Natural killer cell treated with Interleukin-12 subunit alpha and Interleukin-12 subunit beta and Interleukin-15 and Interleukin-18, amount 100 ng/mL, for 72 hours (primary cell): ENCODE measurements at regions not wholly inside any gene's neighbourhood (a gene's known extent, or its start where the extent isn't known, plus 50 kb on each side); places are given as distances from the start of the nearest gene placed in this dataset.

Source experiments
- ATAC-seq, 2 donors: fragments of 150-1000 bp; cut with Tn5 transposase in 1 of 2; sonication (Bioruptor Pico), chemical (Tn5 transposase) in 1 of 2; 2 replicates each; pipeline ENCODE4 v1.10.0; 2021
- DNase-seq: peaks from one replicate; pipeline ENCODE4 v3.0.0; 2022; ENCODE audit warnings: low spot score
- H3K27ac Mint-ChIP-seq, 2 donors: 1 replicate in 1 of 2; 2 replicates in 1 of 2; pipeline ENCODE4 v1.8.0; 2022; ENCODE audit warnings: mixed read lengths in 2 of 2, mild to moderate bottlenecking in 1 of 2, moderate library complexity in 1 of 2
- H3K27me3 Mint-ChIP-seq, 2 donors: 1 replicate in 1 of 2; 2 replicates in 1 of 2; pipeline ENCODE4 v1.8.0; 2022; ENCODE audit warnings: mixed read lengths in 2 of 2
- H3K36me3 Mint-ChIP-seq: one replicate; pipeline ENCODE4 v1.8.0; 2022; ENCODE audit warnings: mixed read lengths
- H3K4me1 Mint-ChIP-seq, 2 donors: 1 replicate in 1 of 2; 2 replicates in 1 of 2; pipeline ENCODE4 v1.8.0; 2022; ENCODE audit warnings: low read depth in 2 of 2, mixed read lengths in 2 of 2, mild to moderate bottlenecking in 1 of 2
- H3K4me3 Mint-ChIP-seq: one replicate; pipeline ENCODE4 v1.8.0; 2022; ENCODE audit warnings: mixed read lengths
- H3K9me3 Mint-ChIP-seq: 2 replicates; pipeline ENCODE4 v1.8.0; 2022; ENCODE audit warnings: mixed read lengths

DNA sequence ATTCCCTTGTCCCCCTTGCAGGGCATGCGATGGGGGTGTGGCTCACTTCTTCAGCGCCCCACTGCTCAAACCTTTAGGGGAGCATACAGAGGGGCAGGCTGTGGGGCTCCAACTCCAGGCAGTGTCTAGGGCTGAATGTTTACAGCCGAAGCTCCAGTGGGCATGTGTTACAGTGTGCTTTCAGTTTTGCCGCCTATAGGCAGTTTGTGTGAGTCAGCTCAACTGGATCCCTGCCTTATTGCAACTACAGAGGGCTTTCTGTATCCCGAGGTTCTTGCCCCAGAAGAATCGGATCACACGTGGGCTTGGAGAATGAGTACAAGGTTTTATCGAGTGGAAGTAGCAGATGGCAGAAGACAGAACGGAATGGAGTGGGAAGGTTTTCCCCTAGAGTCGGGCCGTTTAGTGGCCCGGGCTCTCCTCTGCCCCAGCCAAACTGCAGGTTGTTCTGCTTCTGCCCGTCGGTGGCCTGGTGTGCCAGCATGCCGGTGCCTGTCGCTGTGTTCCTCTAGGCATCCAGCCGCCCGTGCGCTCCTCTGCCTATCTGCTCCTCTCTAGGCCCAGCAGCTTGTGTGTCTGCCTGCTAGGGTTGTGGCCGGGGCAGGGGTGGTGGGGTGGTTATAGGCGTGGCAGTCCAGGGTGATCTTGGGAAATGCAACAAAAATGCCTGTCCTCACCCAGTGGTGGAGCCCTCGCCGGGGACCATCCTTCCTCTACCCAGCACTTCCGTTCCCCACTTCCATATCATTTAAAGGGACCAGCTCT, 435.9 kb upstream of the SGCG start:
- DNase-seq: no peak
- Mint-ChIP-seq H3K4me1 (no peaks in the 10 kb centered on the region), H3K36me3 (no peaks in the 10 kb centered on the region), H3K27ac (no peak overlapping the region), H3K9me3 (peaks cover 6% of the 10 kb centered on the region), H3K27me3 (no peaks in the 10 kb centered on the region), H3K4me3 (no peak overlapping the region)
- ATAC-seq: peak in 1 of 2 donors; percentile 28

DNA sequence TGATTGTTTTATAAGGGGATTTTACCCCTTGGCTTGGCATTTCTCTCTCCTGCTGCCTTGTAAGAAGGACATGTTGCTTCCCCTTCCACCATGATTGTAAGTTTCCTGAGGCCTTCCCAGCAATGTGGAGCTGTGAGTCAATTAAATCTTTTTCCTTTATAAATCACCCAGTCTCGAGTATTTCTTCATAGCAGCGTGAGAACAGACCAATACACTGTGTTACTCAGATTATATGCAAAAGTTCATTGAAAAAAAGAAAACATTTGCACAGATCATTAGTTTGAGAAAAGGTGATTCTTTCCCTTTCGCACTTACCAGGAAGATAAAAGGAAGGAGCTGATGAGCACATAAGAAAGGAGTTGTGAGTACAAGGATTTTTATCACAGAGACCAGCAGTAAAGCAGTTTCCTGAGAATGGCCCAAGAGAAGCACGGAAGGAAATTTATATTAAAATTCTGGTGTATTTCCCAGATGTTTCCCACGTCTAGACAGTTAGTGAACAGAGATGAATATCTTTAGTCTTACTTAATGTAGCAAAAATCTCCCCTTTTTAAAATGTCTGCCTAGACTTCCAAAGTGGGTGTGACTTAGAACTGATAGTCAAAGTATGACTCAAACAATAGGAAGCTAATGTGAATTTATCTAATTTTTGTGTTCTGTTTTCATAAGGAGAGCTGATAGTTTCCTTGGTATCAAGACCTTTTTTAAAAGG, 431.8 kb upstream of the SGCG start:
- H3K4me1 Mint-ChIP-seq: no peaks in the 10 kb centered on the region
- H3K4me3 Mint-ChIP-seq: no peak overlapping the region
- ATAC-seq (no peak), DNase-seq (no peak)
- no peaks in the 10 kb centered on the region for H3K36me3 Mint-ChIP-seq
- no peak overlapping the region for H3K27ac Mint-ChIP-seq
- H3K9me3 Mint-ChIP-seq: peaks cover 8% of the 10 kb centered on the region
- no peaks in the 10 kb centered on the region for H3K27me3 Mint-ChIP-seq

- DNase-seq (no peak), ATAC-seq (no peak)
- no peaks in the 10 kb centered on the region for H3K27me3 Mint-ChIP-seq
- no peak overlapping the region for H3K4me3 Mint-ChIP-seq
- no peak overlapping the region for H3K27ac Mint-ChIP-seq
- no peaks in the 10 kb centered on the region for H3K36me3 Mint-ChIP-seq
- H3K9me3 Mint-ChIP-seq: peaks cover 8% of the 10 kb centered on the region
- H3K4me1 Mint-ChIP-seq: no peaks in the 10 kb centered on the region
These were observed 431.2 kb upstream of the SGCG start for GRCh38 chr13:22749626-22750025.

GRCh38 chr13:22757530-22758120, 423.2 kb upstream of the SGCG start:
- ATAC-seq (no peak), DNase-seq (no peak)
- Mint-ChIP-seq H3K4me3 (no peak overlapping the region), H3K27ac (no peak overlapping the region), H3K27me3 (no peaks in the 10 kb centered on the region), H3K4me1 (no peaks in the 10 kb centered on the region), H3K9me3 (peaks cover 10% of the 10 kb centered on the region), H3K36me3 (no peaks in the 10 kb centered on the region)

GRCh38 chr13:22758245-22758644, 422.5 kb upstream of the SGCG start:
- peaks cover 10% of the 10 kb centered on the region for H3K9me3 Mint-ChIP-seq
- no peaks in the 10 kb centered on the region for H3K36me3 Mint-ChIP-seq
- no peaks in the 10 kb centered on the region for H3K27me3 Mint-ChIP-seq
- H3K4me3 Mint-ChIP-seq: no peak overlapping the region
- no peaks in the 10 kb centered on the region for H3K4me1 Mint-ChIP-seq
- ATAC-seq: no peak
- no peak for DNase-seq
- H3K27ac Mint-ChIP-seq: no peak overlapping the region

DNA sequence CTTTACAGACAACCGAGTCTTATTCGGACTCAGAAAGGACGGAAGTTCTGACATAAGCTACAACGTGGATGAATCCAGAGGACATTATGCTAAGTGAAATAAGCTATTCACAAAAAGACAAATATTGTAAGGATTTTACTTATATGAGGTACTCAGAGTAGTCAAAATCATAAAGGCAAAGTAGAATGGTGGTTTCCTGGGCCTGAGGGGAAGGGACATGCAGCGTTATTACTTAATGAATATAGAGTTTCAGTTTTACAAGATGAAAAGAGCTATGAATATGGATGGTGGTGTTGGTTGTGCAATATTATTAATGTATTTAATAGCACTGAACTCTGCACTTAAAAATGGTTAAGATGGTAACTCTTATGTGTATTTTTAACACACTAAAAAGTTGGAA, 419.1 kb upstream of the SGCG start:
- Mint-ChIP-seq H3K27me3 (no peaks in the 10 kb centered on the region), H3K36me3 (no peaks in the 10 kb centered on the region), H3K4me3 (no peak overlapping the region), H3K4me1 (no peaks in the 10 kb centered on the region), H3K27ac (no peak overlapping the region), H3K9me3 (peaks cover 5% of the 10 kb centered on the region)
- no peak for ATAC-seq
- DNase-seq: no peak

- no peaks in the 10 kb centered on the region for H3K36me3 Mint-ChIP-seq
- peaks cover 5% of the 10 kb centered on the region for H3K9me3 Mint-ChIP-seq
- no peaks in the 10 kb centered on the region for H3K27me3 Mint-ChIP-seq
- H3K4me3 Mint-ChIP-seq: no peak overlapping the region
- H3K4me1 Mint-ChIP-seq: no peaks in the 10 kb centered on the region
- H3K27ac Mint-ChIP-seq: no peak overlapping the region
- ATAC-seq (no peak), DNase-seq (no peak)
These were observed 415.2 kb upstream of the SGCG start for GRCh38 chr13:22765547-22765946.

- H3K4me3 Mint-ChIP-seq: no peak overlapping the region
- no peak overlapping the region for H3K27ac Mint-ChIP-seq
- H3K9me3 Mint-ChIP-seq: peaks cover 3% of the 10 kb centered on the region
- ATAC-seq (no peak), DNase-seq (no peak)
- no peaks in the 10 kb centered on the region for H3K4me1 Mint-ChIP-seq
- H3K27me3 Mint-ChIP-seq: peaks cover 0 to 6% of the 10 kb centered on the region in 2 donors
- no peaks in the 10 kb centered on the region for H3K36me3 Mint-ChIP-seq
These were observed 409.9 kb upstream of the SGCG start for GRCh38 chr13:22770891-22771290.

DNA sequence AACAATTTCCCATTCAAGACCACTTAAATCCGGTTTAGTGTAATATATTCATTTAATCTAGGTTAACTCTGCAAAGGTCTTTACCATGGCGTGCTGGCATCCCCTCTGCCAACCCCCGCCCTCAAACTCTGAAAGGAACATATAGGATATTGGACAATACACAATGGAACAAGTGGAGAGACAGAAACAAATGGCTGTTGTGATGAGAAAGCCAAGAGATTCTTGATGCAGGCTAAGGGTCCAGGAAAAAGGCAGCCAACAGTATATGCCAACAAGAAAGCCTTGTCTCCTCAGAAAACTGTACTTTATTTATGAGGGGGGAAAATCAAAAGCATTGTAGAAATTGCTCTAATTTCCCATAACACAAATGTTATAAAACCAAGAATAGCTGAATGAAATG, 407.3 kb upstream of the SGCG start:
- ATAC-seq (no peak), DNase-seq (no peak)
- Mint-ChIP-seq H3K27me3 (peaks cover 0 to 8% of the 10 kb centered on the region in 2 donors), H3K36me3 (no peaks in the 10 kb centered on the region), H3K9me3 (peaks cover 8% of the 10 kb centered on the region), H3K4me3 (no peak overlapping the region), H3K27ac (no peak overlapping the region), H3K4me1 (no peaks in the 10 kb centered on the region)

DNA sequence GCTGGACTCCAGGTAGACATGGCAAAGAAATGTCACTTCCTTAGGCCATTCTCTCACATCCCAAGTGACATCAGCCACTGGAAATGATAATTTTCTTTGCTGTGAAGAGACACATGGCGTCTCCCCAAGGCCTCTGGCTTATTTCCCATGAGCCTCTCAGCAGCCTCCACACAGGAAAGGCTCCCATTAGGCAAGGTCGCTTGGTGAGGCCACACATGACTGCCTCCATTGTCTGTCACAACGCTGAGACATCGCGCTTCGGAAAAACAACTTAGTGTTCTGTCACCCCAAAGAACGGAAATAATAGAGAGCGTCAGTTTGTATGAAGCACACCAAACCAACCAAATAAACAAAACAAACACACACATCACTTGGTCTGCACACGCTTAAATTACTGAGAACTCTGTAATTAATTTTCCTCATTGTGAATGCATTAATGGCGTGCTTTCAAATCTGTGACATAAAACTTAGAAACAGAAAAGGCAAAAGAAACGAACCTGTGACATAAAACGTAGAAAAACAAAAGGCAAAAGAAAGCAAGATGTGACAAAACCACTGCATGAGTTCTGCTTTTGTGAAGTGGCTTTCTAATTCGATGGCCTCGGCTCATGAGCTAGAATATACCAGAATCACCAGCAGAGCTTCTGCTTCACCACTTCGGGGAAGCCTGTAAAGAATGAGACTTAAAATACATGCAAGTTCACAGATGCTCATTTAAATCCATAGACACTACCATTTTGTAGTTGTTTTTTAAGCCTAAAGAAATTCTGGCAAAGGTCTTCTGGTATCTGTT, 404.2 kb upstream of the SGCG start:
- DNase-seq (no peak), ATAC-seq (no peak)
- H3K27ac Mint-ChIP-seq: no peak overlapping the region
- peaks cover 8% of the 10 kb centered on the region for H3K9me3 Mint-ChIP-seq
- no peaks in the 10 kb centered on the region for H3K36me3 Mint-ChIP-seq
- H3K27me3 Mint-ChIP-seq: peaks cover 0 to 8% of the 10 kb centered on the region in 2 donors
- no peak overlapping the region for H3K4me3 Mint-ChIP-seq
- H3K4me1 Mint-ChIP-seq: no peaks in the 10 kb centered on the region

DNA sequence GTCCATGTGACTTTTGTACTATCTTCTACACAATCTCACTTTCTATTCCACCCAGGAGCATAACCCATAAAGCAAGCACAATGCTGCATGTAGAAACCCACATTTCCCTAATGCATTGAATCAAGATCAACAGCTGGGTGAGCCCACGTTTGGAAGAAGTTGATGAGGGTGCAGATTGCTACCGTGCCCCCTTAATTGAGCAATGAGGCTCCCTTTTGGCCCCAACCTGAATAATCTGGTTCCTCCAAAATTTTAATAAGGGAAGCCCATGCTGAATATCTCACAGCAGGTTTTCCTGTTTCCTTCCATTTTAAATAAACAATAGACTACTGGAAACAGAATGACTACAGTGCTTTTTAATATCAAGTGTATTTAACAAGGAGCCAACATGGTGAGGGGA, 403.6 kb upstream of the SGCG start:
- DNase-seq (no peak), ATAC-seq (no peak)
- H3K4me3 Mint-ChIP-seq: no peak overlapping the region
- no peak overlapping the region for H3K27ac Mint-ChIP-seq
- H3K36me3 Mint-ChIP-seq: no peaks in the 10 kb centered on the region
- no peaks in the 10 kb centered on the region for H3K4me1 Mint-ChIP-seq
- H3K27me3 Mint-ChIP-seq: peaks cover 0 to 8% of the 10 kb centered on the region in 2 donors
- H3K9me3 Mint-ChIP-seq: peaks cover 8% of the 10 kb centered on the region

GRCh38 chr13:22789027-22789593, 391.7 kb upstream of the SGCG start:
- H3K27ac Mint-ChIP-seq: no peak overlapping the region
- H3K9me3 Mint-ChIP-seq: no peaks in the 10 kb centered on the region
- H3K4me1 Mint-ChIP-seq: no peaks in the 10 kb centered on the region
- no peak overlapping the region for H3K4me3 Mint-ChIP-seq
- H3K36me3 Mint-ChIP-seq: no peaks in the 10 kb centered on the region
- no peak for ATAC-seq
- no peaks in the 10 kb centered on the region for H3K27me3 Mint-ChIP-seq
- no peak for DNase-seq

- Mint-ChIP-seq H3K4me1 (no peaks in the 10 kb centered on the region), H3K27ac (no peak overlapping the region), H3K27me3 (no peaks in the 10 kb centered on the region), H3K9me3 (no peaks in the 10 kb centered on the region), H3K36me3 (no peaks in the 10 kb centered on the region), H3K4me3 (no peak overlapping the region)
- DNase-seq (no peak), ATAC-seq (no peak)
These were observed 390.9 kb upstream of the SGCG start for GRCh38 chr13:22789916-22790315.
